BJ (cell line): ENCODE measurements at regions not wholly inside any gene's neighbourhood (a gene's known extent, or its start where the extent isn't known, plus 50 kb on each side); places are given as distances from the start of the nearest gene placed in this dataset.
"Not testable (repeated sequence)": the region's sequence is repeated elsewhere in the genome, so short reads cannot be mapped to it uniquely, and the experiment has no call there.

Source experiments
- CTCF ChIA-PET: fragments of 350-600 bp; formaldehyde crosslinking; extraction: SDS; loops from one replicate; lab custom pipeline; 2021; ENCODE audit warnings: antibody characterized with exemption, inconsistent platforms; lab: Yijun Ruan, JAX
- POLR2A ChIA-PET: fragments of 300-600 bp; sonication (Branson Sonifier 250); formaldehyde crosslinking; extraction: SDS; loops from one replicate; lab custom pipeline; 2021; ENCODE audit warnings: antibody characterized with exemption; lab: Charles Lee
- DNase-seq: peaks from one replicate; pipeline ENCODE4 v3.0.0-alpha.2; 2011; ENCODE audit warnings: low read depth
- H3K27me3 ChIP-seq: 2 replicates; pipeline ENCODE4 v1.6.0; 2011; ENCODE audit warnings: low read length; ENCODE audit not compliant: control insufficient read depth, insufficient read depth
- H3K36me3 ChIP-seq: 2 replicates; pipeline ENCODE4 v1.5.1; 2011; ENCODE audit warnings: low read length; ENCODE audit not compliant: control insufficient read depth, insufficient read depth
- H3K4me3 ChIP-seq: 2 replicates; pipeline ENCODE4 v1.5.1; 2011; ENCODE audit warnings: low read depth, mild to moderate bottlenecking, control low read depth, low read length
- CTCF ChIP-seq: IDR thresholded peaks from 2 replicates; pipeline ENCODE4 v1.5.1; 2011; ENCODE audit warnings: low read depth, mild to moderate bottlenecking, control low read depth, inconsistent platforms, low read length, moderate library complexity; ENCODE audit not compliant: insufficient read depth

GRCh38 chr4:107492566-107492965, 227.5 kb downstream of the PAPSS1 start:
- ChIA-PET POLR2A (no interaction called here), CTCF (no interaction called here)
- H3K27me3 ChIP-seq = no peaks in the 10 kb centered on the region
- no peaks in the 10 kb centered on the region for H3K36me3 ChIP-seq
- H3K4me3 ChIP-seq = no peak overlapping the region
- DNase-seq = no peak
- TF ChIP-seq CTCF = no peak

- ChIA-PET POLR2A (no interaction called here), CTCF (no interaction called here)
These were observed 229.9 kb downstream of the PAPSS1 start for GRCh38 chr4:107490116-107490515.

GRCh38 chr4:107483621-107484020, 236.4 kb downstream of the PAPSS1 start:
- DNase-seq, H3K27me3 ChIP-seq, CTCF ChIA-PET, H3K36me3 ChIP-seq, POLR2A ChIA-PET, H3K4me3 ChIP-seq: not testable (repeated sequence)

More at GRCh38 chr4:107490116-107490515, 229.9 kb downstream of the PAPSS1 start:
- Histone ChIP-seq H3K27me3 (no peaks in the 10 kb centered on the region), H3K4me3 (no peak overlapping the region), H3K36me3 (no peaks in the 10 kb centered on the region)
- DNase-seq = no peak
- no peak for TF ChIP-seq CTCF

GRCh38 chr4:107482546-107482945, 237.5 kb downstream of the PAPSS1 start:
- no peaks in the 10 kb centered on the region for H3K27me3 ChIP-seq
- CTCF ChIA-PET = no interaction called here
- H3K4me3 ChIP-seq = no peak overlapping the region
- TF ChIP-seq CTCF = no peak
- no peaks in the 10 kb centered on the region for H3K36me3 ChIP-seq
- DNase-seq = no peak
- POLR2A ChIA-PET = no interaction called here

GRCh38 chr4:107478327-107478980, 241.6 kb downstream of the PAPSS1 start:
- TF ChIP-seq CTCF = no peak
- ChIA-PET CTCF (no interaction called here), POLR2A (no interaction called here)
- Histone ChIP-seq H3K36me3 (no peaks in the 10 kb centered on the region), H3K27me3 (no peaks in the 10 kb centered on the region), H3K4me3 (no peak overlapping the region)
- no peak for DNase-seq

GRCh38 chr4:107473126-107473525, 246.9 kb downstream of the PAPSS1 start:
- POLR2A ChIA-PET = no interaction called here
- TF ChIP-seq CTCF = no peak

More at GRCh38 chr4:107473126-107473525, 246.9 kb downstream of the PAPSS1 start:
- CTCF ChIA-PET = interaction anchor here (1.0 kb wide), 1 partner anchor 22 kb away, joined by 3 read pairs; no protein-coding TSS in a partner anchor
- no peaks in the 10 kb centered on the region for H3K27me3 ChIP-seq
- H3K4me3 ChIP-seq = no peak overlapping the region
- H3K36me3 ChIP-seq = no peaks in the 10 kb centered on the region
- no peak for DNase-seq
